ENCODE measurements at regions not wholly inside any gene's neighbourhood (a gene's known extent, or its start where the extent isn't known, plus 50 kb on each side); places are given as distances from the start of the nearest gene placed in this dataset.

DNA sequence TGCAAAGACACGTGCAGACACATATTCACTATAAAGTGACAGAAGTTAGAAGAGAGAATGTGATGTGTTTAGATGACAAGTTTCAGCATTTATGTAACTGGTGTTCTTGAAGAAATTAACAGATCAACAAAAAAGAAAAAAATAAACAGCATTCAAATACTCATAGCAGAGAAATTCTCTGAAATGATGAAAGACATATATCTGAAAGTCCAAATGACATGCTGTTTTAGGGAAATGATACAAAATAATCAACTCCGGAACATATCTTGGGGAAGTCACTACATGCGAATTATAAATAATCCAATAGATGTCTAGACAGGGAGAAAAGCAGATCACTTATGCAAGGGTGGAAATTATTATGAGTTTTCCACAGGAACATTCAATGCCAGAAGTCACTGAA lies 146.0 kb downstream of the SPANXN4 start:
- DNase-seq = no peak

DNA sequence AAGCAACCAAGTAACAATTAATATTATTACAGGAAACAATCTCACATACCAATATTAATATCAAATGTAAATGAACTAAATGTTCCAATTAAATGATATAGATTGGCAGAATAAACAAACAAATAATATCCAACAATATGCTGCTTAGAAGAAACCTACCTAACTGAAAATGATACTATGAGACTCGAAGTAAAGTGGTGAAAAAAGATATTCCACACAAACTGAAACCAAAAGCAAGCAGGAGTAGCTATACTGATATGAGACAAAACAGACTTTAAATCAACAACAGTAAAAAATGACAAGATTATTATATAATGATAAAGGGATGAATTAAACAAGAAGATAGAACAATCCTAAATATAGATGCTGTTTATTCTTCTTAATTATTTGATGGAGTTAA lies 140.1 kb downstream of the SPANXN4 start:
- DNase-seq = no peak

DNA sequence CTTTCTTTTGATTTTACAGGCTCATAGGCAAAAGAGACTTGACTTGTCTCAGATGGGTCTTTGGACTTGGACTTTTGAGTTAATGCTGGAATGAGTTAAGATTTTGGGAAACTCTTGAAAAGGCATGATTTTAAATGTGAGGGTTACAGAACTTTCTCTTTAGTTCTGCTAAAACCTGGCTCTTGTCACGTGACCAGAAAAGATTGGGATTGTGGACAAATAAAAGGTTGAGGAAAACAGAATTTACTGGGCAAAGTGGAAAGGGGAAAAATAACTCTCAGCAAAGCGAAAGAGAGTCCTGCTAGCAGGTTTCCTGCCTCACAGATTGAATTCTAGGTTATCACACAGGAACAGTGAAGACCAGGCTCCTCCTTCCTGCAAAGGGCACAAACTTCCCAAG lies 114.0 kb downstream of the SPANXN4 start:
- DNase-seq = no peak

DNA sequence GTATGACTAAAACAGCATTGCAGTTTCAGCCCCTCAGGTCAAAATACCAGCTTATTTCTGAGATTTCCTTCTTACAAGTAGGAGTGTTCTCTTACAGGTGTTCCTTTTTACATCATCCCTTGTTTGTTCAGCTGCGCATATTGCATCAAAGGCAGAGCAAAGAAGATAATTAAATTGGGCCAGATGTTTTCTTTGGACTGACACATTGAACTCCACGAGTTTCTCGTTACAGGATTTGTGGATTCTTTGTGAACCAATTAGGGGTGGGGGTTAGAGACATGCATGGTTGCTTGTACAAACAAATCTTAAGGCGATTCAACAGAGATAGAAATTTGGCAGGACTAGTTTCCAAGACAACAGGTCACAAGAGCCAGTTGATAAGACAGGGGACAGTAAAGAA lies 95.7 kb downstream of the SPANXN4 start:
- no peak for DNase-seq

DNA sequence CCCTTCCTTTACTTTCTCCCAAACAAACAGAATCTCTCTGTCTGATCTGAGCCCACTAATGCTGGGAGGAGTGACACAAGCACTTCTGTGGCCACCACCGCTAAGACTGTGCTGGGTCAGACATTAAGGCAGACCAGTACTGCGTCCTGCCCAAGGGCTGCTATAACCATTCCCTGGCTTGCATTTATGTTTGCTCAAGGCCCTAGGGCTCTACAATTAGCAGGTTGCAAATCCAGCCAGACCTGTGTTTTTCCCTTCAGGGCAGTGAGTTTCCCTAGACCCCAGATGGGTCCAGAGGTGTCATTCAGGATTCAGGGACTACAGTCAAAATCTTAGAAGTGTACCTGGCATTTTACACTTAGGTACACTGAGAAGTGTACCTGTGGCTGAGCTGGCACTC lies 89.7 kb downstream of the SPANXN4 start:
- DNase-seq = no peak

DNA sequence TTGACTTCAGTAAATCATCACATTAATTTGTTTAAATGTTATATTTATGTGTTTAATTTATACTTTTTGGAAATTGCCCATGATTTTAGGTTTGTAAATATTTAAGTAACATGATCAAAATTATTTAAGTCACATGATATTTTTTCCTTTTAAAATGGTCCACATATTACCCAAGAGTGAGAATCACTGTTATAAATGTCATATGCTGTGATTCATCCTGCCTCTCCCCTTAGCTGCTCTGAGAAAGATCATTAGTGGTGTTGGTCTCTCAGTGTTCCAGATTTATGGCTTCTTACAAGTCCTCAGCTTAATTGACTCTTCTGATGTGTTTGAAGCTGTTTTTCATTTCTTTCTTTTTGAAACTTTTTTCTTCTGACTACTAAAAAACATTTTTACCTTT lies 70.1 kb downstream of the SPANXN4 start:
- DNase-seq = no peak

DNA sequence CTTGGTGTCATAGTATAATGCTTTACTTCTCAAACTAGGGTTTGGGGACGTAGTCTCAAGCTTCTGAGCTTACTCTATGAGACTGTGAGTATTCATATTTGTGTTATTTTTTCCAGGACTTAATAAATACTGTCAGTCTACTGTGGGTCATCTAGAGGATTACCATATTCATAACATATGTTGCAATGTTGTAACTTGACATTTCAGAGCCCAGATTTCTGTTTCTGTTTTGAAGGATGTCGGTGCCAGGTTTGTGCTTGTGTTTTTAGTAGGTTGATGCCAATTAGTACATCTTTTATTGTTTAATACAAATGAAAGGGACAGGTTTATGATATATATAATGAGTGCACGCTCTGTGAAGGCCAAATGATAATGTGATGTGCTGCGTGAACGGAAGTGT lies 69.6 kb downstream of the SPANXN4 start:
- DNase-seq = no peak

DNA sequence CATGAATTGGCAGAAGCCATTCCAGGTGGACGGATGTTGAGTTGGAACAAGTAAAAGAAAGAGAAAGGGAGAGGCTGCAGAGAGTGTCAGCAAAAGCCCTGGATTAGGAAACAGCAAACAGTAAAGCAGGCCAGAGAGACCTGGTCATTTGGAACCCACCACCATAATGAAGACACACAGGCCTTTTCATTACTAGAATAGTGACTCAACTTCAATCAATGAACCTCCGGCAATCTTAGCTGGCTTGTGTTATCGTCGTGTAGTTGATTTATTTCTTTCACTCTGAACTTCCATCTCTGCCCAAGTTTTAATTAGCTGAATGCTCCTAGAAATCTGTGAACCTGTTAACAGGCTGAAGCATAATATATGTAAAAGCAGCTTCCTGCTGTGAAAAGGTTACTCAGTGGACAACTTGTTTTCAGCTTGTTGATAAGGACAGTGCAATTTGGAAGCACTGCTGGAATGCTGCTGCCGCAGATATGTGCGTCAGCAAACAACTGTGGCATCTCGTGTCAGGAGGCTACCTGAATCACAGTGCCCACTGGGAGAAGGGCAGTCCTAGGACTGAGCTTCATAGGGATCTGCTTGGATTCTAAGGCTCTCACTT lies 68.8 kb downstream of the SPANXN4 start:
- DNase-seq = no peak
